SIG-M5 treated with dmso at 0.1 percent for 504 hours (cell line): ENCODE measurements at regions not wholly inside any gene's neighbourhood (a gene's known extent, or its start where the extent isn't known, plus 50 kb on each side); places are given as distances from the start of the nearest gene placed in this dataset.
"Not testable (repeated sequence)": the region's sequence is repeated elsewhere in the genome, so short reads cannot be mapped to it uniquely, and the experiment has no call there.

Source experiments
- DNase-seq: peaks from one replicate; lab custom pipeline; 2025; ENCODE audit not compliant: unreplicated experiment; lab: John Stamatoyannopoulos, UW

GRCh38 chr14:96683562-96684289 lies 113.5 kb upstream of the VRK1 start:
- no peak for DNase-seq

GRCh38 chr14:96686126-96686525 lies 111.1 kb upstream of the VRK1 start:
- no peak for DNase-seq

GRCh38 chr14:96688629-96689028 lies 108.6 kb upstream of the VRK1 start:
- DNase-seq = no peak

- no peak for DNase-seq
These were observed 106.3 kb upstream of the VRK1 start for GRCh38 chr14:96690713-96691383.

- DNase-seq = no peak
These were observed 103.8 kb upstream of the VRK1 start for GRCh38 chr14:96693252-96693820.

GRCh38 chr14:96693987-96694386 lies 103.2 kb upstream of the VRK1 start:
- DNase-seq = no peak

- no peak for DNase-seq
These were observed 98.1 kb upstream of the VRK1 start for GRCh38 chr14:96698960-96699539.

- DNase-seq = no peak
These were observed 97.5 kb upstream of the VRK1 start for GRCh38 chr14:96699666-96700065.

GRCh38 chr14:96702831-96703230 lies 94.4 kb upstream of the VRK1 start:
- DNase-seq = no peak

- no peak for DNase-seq
These were observed 91.6 kb upstream of the VRK1 start for GRCh38 chr14:96705422-96706092.

GRCh38 chr14:96706893-96707292 lies 90.3 kb upstream of the VRK1 start:
- no peak for DNase-seq

GRCh38 chr14:96710060-96710666 lies 87.0 kb upstream of the VRK1 start:
- no peak for DNase-seq

- DNase-seq = no peak
These were observed 85.5 kb upstream of the VRK1 start for GRCh38 chr14:96711559-96712267.

GRCh38 chr14:96713426-96713825 lies 83.8 kb upstream of the VRK1 start:
- DNase-seq = no peak

GRCh38 chr14:96714537-96714936 lies 82.6 kb upstream of the VRK1 start:
- not testable (repeated sequence) for DNase-seq

- DNase-seq = no peak
These were observed 80.1 kb upstream of the VRK1 start for GRCh38 chr14:96717116-96717515.

- no peak for DNase-seq
These were observed 78.8 kb upstream of the VRK1 start for GRCh38 chr14:96718407-96718806.

- DNase-seq = not testable (repeated sequence)
These were observed 76.5 kb upstream of the VRK1 start for GRCh38 chr14:96720702-96721101.

GRCh38 chr14:96722736-96723135 lies 74.4 kb upstream of the VRK1 start:
- DNase-seq = no peak

GRCh38 chr14:96723946-96724345 lies 73.2 kb upstream of the VRK1 start:
- DNase-seq = no peak
